Chondrocyte (in vitro differentiated cells): ENCODE measurements at regions not wholly inside any gene's neighbourhood (a gene's known extent, or its start where the extent isn't known, plus 50 kb on each side); places are given as distances from the start of the nearest gene placed in this dataset.

Experiments
- DNase-seq: peaks from one replicate; pipeline ENCODE4 v3.0.0; 2021; ENCODE audit warnings: mixed read lengths, low spot score
- H3K27ac Mint-ChIP-seq: one replicate; pipeline ENCODE4 v1.8.0; 2021; ENCODE audit warnings: mild to moderate bottlenecking, moderate library complexity, mixed read lengths; ENCODE audit not compliant: unreplicated experiment
- H3K27me3 Mint-ChIP-seq: 2 replicates; pipeline ENCODE4 v1.8.0; 2021; ENCODE audit warnings: low read depth, mixed read lengths
- H3K36me3 Mint-ChIP-seq: 2 replicates; pipeline ENCODE4 v1.8.0; 2021; ENCODE audit warnings: low read depth, mixed read lengths
- H3K4me1 Mint-ChIP-seq: 2 replicates; pipeline ENCODE4 v1.8.0; 2021; ENCODE audit warnings: low read depth, mild to moderate bottlenecking, mixed read lengths
- H3K4me3 Mint-ChIP-seq: one replicate; pipeline ENCODE4 v1.8.0; 2021; ENCODE audit warnings: mild to moderate bottlenecking, moderate library complexity, mixed read lengths; ENCODE audit not compliant: unreplicated experiment
- H3K9me3 Mint-ChIP-seq: 2 replicates; pipeline ENCODE4 v1.8.0; 2021; ENCODE audit warnings: low read depth, mixed read lengths
- CTCF ChIP-seq: fragments of 200-600 bp; sonication (generic); IDR thresholded peaks from 2 replicates; pipeline ENCODE4 v1.5.0; 2021; ENCODE audit warnings: antibody characterized with exemption, mild to moderate bottlenecking, moderate library complexity

GRCh38 chr19:29111576-29111975, 101.4 kb downstream of the UQCRFS1 start:
- no peaks in the 10 kb centered on the region for H3K36me3 Mint-ChIP-seq
- no peak for TF ChIP-seq CTCF
- H3K27me3 Mint-ChIP-seq = peaks cover 5% of the 10 kb centered on the region
- H3K4me1 Mint-ChIP-seq = no peaks in the 10 kb centered on the region
- H3K4me3 Mint-ChIP-seq = no peak overlapping the region
- DNase-seq = no peak
- no peak overlapping the region for H3K27ac Mint-ChIP-seq
- peaks cover 4% of the 10 kb centered on the region for H3K9me3 Mint-ChIP-seq

- TF ChIP-seq CTCF = no peak
- Mint-ChIP-seq H3K9me3 (peaks cover 5% of the 10 kb centered on the region), H3K27me3 (peaks cover 5% of the 10 kb centered on the region), H3K4me1 (no peaks in the 10 kb centered on the region), H3K36me3 (no peaks in the 10 kb centered on the region), H3K27ac (no peak overlapping the region), H3K4me3 (no peak overlapping the region)
- no peak for DNase-seq
Measured at GRCh38 chr19:29107831-29108230, 105.1 kb downstream of the UQCRFS1 start.

- H3K4me1 Mint-ChIP-seq = no peaks in the 10 kb centered on the region
- DNase-seq = no peak
- TF ChIP-seq CTCF = no peak
- peaks cover 3% of the 10 kb centered on the region for H3K27me3 Mint-ChIP-seq
- no peak overlapping the region for H3K27ac Mint-ChIP-seq
- no peaks in the 10 kb centered on the region for H3K36me3 Mint-ChIP-seq
- H3K4me3 Mint-ChIP-seq = no peak overlapping the region
- H3K9me3 Mint-ChIP-seq = peaks cover 10% of the 10 kb centered on the region
Measured at GRCh38 chr19:29106346-29106885, 106.5 kb downstream of the UQCRFS1 start.

GRCh38 chr19:29105629-29106292, 107.2 kb downstream of the UQCRFS1 start:
- Mint-ChIP-seq H3K4me1 (no peaks in the 10 kb centered on the region), H3K4me3 (no peak overlapping the region), H3K27me3 (peaks cover 3% of the 10 kb centered on the region), H3K27ac (no peak overlapping the region), H3K36me3 (no peaks in the 10 kb centered on the region), H3K9me3 (peaks cover 10% of the 10 kb centered on the region)
- no peak for DNase-seq
- TF ChIP-seq CTCF = no peak

GRCh38 chr19:29104605-29105241, 108.2 kb downstream of the UQCRFS1 start:
- no peak overlapping the region for H3K27ac Mint-ChIP-seq
- H3K4me3 Mint-ChIP-seq = no peak overlapping the region

More at GRCh38 chr19:29104605-29105241, 108.2 kb downstream of the UQCRFS1 start:
- Mint-ChIP-seq H3K9me3 (peaks cover 18% of the 10 kb centered on the region), H3K27me3 (peaks cover 3% of the 10 kb centered on the region), H3K4me1 (no peaks in the 10 kb centered on the region), H3K36me3 (no peaks in the 10 kb centered on the region)
- no peak for TF ChIP-seq CTCF
- DNase-seq = no peak
